Endothelial cell of umbilical vein (primary cell): ENCODE measurements at regions not wholly inside any gene's neighbourhood (a gene's known extent, or its start where the extent isn't known, plus 50 kb on each side); places are given as distances from the start of the nearest gene placed in this dataset.

Experiments used
- BruUV-seq: library from RNA; stranded (reverse); fragments of 400-500 nt; replicated peaks from 2 replicates; lab custom pipeline; 2021; lab: Mats Ljungman, UMichigan
- CTCF ChIA-PET: fragments of 300-600, 350-600 bp; sonication (Branson Sonifier 250); formaldehyde crosslinking; loops from one replicate; lab custom pipeline; 2021; ENCODE audit warnings: antibody characterized with exemption, inconsistent platforms; lab: Charles Lee
- POLR2A ChIA-PET: fragments of 300-600, 350-600 bp; sonication (Branson Sonifier 250); formaldehyde crosslinking; loops from one replicate; lab custom pipeline; 2021; ENCODE audit warnings: antibody characterized with exemption, inconsistent platforms; lab: Charles Lee
- DNase-seq: peaks from one replicate; pipeline ENCODE4 v3.0.0-alpha.2; 2011; ENCODE audit warnings: low read depth, low spot score
- FAIRE-seq: peaks from 2 replicates; lab custom pipeline; 2011; peaks lifted over from hg19 to GRCh38; lab: Jason Lieb, UNC
- H2AFZ ChIP-seq: 2 replicates; pipeline ENCODE4 v1.6.0; 2012; ENCODE audit warnings: low read depth, low read length, control low read depth, inconsistent platforms
- H3K27ac ChIP-seq: 2 replicates; pipeline ENCODE4 v1.5.1; 2011; ENCODE audit warnings: low read depth, mild to moderate bottlenecking, control low read depth, low read length, moderate library complexity; ENCODE audit not compliant: insufficient read depth
- H3K27me3 ChIP-seq, 2 experiments: 2 replicates each; pipeline versions ENCODE4 v1.6.0 to v1.6.1; 2011; ENCODE audit warnings: low read length in 2 of 2, mixed read lengths in 1 of 2; ENCODE audit not compliant: control insufficient read depth in 2 of 2, insufficient read depth in 2 of 2
- H3K36me3 ChIP-seq, 2 experiments: 2 replicates in 1 of 2; 3 replicates in 1 of 2; pipeline ENCODE4 v1.5.1; 2011; ENCODE audit warnings: low read length in 2 of 2, mild to moderate bottlenecking in 1 of 2, moderate library complexity in 1 of 2; ENCODE audit not compliant: control insufficient read depth in 2 of 2, insufficient read depth in 2 of 2; ENCODE audit errors: extremely low read depth in 1 of 2
- H3K4me1 ChIP-seq: 3 replicates; pipeline ENCODE4 v1.5.1; 2011; ENCODE audit warnings: mild to moderate bottlenecking, low read length; ENCODE audit not compliant: control insufficient read depth, insufficient read depth; ENCODE audit errors: extremely low read depth
- H3K4me2 ChIP-seq: 2 replicates; pipeline ENCODE4 v1.6.1; 2011; ENCODE audit warnings: low read length, control low read depth, mixed read lengths; ENCODE audit not compliant: insufficient read depth
- H3K4me3 ChIP-seq, 3 experiments: fragments of 200-600 bp in 1 of 3; sonication (generic), shearing (Covaris generic) in 1 of 3; replicated peaks in 1 of 3; 2 replicates each; pipeline ENCODE4 v1.5.1; 2011 to 2016; ENCODE audit warnings: control low read depth in 3 of 3, low read length in 3 of 3, mild to moderate bottlenecking in 2 of 3, inconsistent platforms in 1 of 3, low read depth in 1 of 3, moderate library complexity in 1 of 3; ENCODE audit not compliant: insufficient read depth in 1 of 3
- H3K79me2 ChIP-seq: 2 replicates; pipeline ENCODE4 v1.6.0; 2012; ENCODE audit warnings: low read length, inconsistent platforms; ENCODE audit not compliant: control insufficient read depth, insufficient read depth
- H3K9ac ChIP-seq: replicated peaks from 2 replicates; pipeline ENCODE3; 2011; ENCODE audit warnings: low read length, control low read depth; ENCODE audit not compliant: insufficient read depth; ENCODE audit errors: extremely low read depth
- H3K9me1 ChIP-seq: replicated peaks from 3 replicates; pipeline ENCODE4 v1.6.0; 2011; ENCODE audit warnings: mild to moderate bottlenecking, low read length; ENCODE audit not compliant: control insufficient read depth, insufficient read depth; ENCODE audit errors: extremely low read depth
- H3K9me3 ChIP-seq: replicated peaks from 2 replicates; pipeline ENCODE4 v1.5.1; 2012; ENCODE audit warnings: low read length, inconsistent platforms; ENCODE audit not compliant: control insufficient read depth, insufficient read depth
- H4K20me1 ChIP-seq: replicated peaks from 2 replicates; pipeline ENCODE3; 2011; ENCODE audit warnings: mild to moderate bottlenecking, low read length; ENCODE audit not compliant: control insufficient read depth, insufficient read depth; ENCODE audit errors: extremely low read depth
- EZH2 ChIP-seq: IDR thresholded peaks from 2 replicates; pipeline ENCODE4 v1.6.1; 2012; ENCODE audit warnings: borderline replicate concordance, low read depth, mild to moderate bottlenecking, moderate library complexity, low read length, inconsistent platforms; ENCODE audit not compliant: severe bottlenecking
- FOS ChIP-seq: IDR thresholded peaks from 2 replicates; pipeline ENCODE4 v1.6.1; 2011; ENCODE audit warnings: mild to moderate bottlenecking, low read length, moderate library complexity, borderline replicate concordance; ENCODE audit not compliant: insufficient read depth
- GATA2 ChIP-seq: IDR thresholded peaks from 2 replicates; pipeline ENCODE4 v1.7.0; 2011; ENCODE audit warnings: low read depth, mild to moderate bottlenecking, moderate library complexity, mixed read lengths, low read length; ENCODE audit not compliant: insufficient read length, insufficient read depth
- JUN ChIP-seq: IDR thresholded peaks from 2 replicates; pipeline ENCODE4 v1.6.1; 2011; ENCODE audit warnings: borderline replicate concordance, low read depth; ENCODE audit not compliant: insufficient read length, insufficient read depth
- MYC ChIP-seq: IDR thresholded peaks from one replicate; pipeline ENCODE4 v1.6.1; 2011; ENCODE audit warnings: mild to moderate bottlenecking, low read depth, low read length
- POLR2A ChIP-seq: IDR thresholded peaks from 2 replicates; pipeline ENCODE4 v1.6.1; 2012; ENCODE audit warnings: low read depth, mild to moderate bottlenecking, control low read depth, low read length
- POLR2AphosphoS5 ChIP-seq: IDR thresholded peaks from 2 replicates; pipeline ENCODE4 v1.6.1; 2012; ENCODE audit warnings: low read depth, mild to moderate bottlenecking, control low read depth, low read length, moderate library complexity; ENCODE audit not compliant: insufficient read depth
- dilution Hi-C: fragments of 300-500 bp; cut with MboI; formaldehyde crosslinking; loops from one replicate; pipeline ENCODE4 v1.15.0; 2019; ENCODE audit warnings: low sequenced_read_pairs; ENCODE audit not compliant: extremely low pct_ligation_motif_present
- intact Hi-C: fragments of 100-400 bp; cut with micrococcal nuclease; formaldehyde crosslinking; loops from one replicate; pipeline ENCODE4 v1.10.0; 2022
- TF ChIP-seq, protein P1 (sequence below): IDR thresholded peaks from 2 replicates; pipeline ENCODE4 v1.6.1; 2011; ENCODE audit not compliant: insufficient read depth, insufficient read length
- TF ChIP-seq, protein P2 (sequence below), 2 donors: IDR thresholded peaks; 1 replicate in 1 of 2; 2 replicates in 1 of 2; pipeline ENCODE4 v1.5.1; 2011; ENCODE audit warnings: low read length in 2 of 2, mild to moderate bottlenecking in 2 of 2, moderate library complexity in 2 of 2, control low read depth in 1 of 2, inconsistent platforms in 1 of 2, low read depth in 1 of 2; ENCODE audit not compliant: insufficient read depth in 1 of 2; ENCODE audit errors: extremely low read depth in 1 of 2

DNA sequence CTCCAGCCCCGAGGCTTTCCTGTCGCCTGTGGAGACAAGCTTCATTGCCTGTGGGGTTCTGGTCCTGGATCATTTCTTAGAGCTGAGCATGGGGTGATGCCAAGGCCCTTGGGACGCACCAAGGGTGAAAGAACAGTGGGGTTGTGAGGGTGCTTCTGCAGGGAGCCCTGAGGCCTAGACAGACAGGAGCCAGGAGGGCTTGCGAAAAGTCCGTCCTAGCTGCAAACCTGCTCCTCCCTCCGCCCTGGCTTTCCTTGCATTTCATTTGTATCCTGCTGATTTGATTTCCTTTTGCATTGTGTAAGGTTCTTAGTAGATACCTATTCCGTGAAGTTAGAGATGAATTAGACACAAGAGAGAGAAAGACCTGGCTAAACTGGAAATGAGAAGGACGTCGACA is 286.9 kb upstream of the C2CD4B start:
- no peak overlapping the region for H2AFZ ChIP-seq
- no TSS peak for BruUV-seq
- POLR2A ChIA-PET = no interaction called here

More for the DNA sequence above, 286.9 kb upstream of the C2CD4B start:
- Histone ChIP-seq H4K20me1 (no peaks in the 10 kb centered on the region), H3K9ac (no peak overlapping the region), H3K27ac (no peak overlapping the region), H3K4me3 (no peak overlapping the region), H3K79me2 (no peaks in the 10 kb centered on the region), H3K27me3 (no peaks in the 10 kb centered on the region), H3K4me2 (no peak overlapping the region), H3K9me1 (no peaks in the 10 kb centered on the region), H3K36me3 (no peaks in the 10 kb centered on the region), H3K9me3 (no peaks in the 10 kb centered on the region), H3K4me1 (no peaks in the 10 kb centered on the region)
- DNase-seq (no peak), FAIRE-seq (no peak)
- TF ChIP-seq JUN (no peak), POLR2A (no peak), POLR2AphosphoS5 (no peak), MYC (no peak), EZH2 (no peak), GATA2 (no peak), FOS (no peak)
- TF ChIP-seq, protein P1, sequence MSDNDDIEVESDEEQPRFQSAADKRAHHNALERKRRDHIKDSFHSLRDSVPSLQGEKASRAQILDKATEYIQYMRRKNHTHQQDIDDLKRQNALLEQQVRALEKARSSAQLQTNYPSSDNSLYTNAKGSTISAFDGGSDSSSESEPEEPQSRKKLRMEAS = no peak
- TF ChIP-seq, protein P2, sequence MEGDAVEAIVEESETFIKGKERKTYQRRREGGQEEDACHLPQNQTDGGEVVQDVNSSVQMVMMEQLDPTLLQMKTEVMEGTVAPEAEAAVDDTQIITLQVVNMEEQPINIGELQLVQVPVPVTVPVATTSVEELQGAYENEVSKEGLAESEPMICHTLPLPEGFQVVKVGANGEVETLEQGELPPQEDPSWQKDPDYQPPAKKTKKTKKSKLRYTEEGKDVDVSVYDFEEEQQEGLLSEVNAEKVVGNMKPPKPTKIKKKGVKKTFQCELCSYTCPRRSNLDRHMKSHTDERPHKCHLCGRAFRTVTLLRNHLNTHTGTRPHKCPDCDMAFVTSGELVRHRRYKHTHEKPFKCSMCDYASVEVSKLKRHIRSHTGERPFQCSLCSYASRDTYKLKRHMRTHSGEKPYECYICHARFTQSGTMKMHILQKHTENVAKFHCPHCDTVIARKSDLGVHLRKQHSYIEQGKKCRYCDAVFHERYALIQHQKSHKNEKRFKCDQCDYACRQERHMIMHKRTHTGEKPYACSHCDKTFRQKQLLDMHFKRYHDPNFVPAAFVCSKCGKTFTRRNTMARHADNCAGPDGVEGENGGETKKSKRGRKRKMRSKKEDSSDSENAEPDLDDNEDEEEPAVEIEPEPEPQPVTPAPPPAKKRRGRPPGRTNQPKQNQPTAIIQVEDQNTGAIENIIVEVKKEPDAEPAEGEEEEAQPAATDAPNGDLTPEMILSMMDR (IDR thresholded peaks at IDR 0.05; ENCODE audit: extremely low read depth in 1 of 2, insufficient read depth in 1 of 2, low read depth in 1 of 2, low read length in 2 of 2) = no peak
- CTCF ChIA-PET = no interaction called here
- dilution Hi-C loops (no loop called here), intact Hi-C loops (no loop called here)
